Stimulated activated CD8-positive, alpha-beta memory T cell treated with anti-CD3 and anti-CD28 coated beads, Interleukin-12 subunit alpha, Interleukin-12 subunit beta, amount 100 ng/mL, for 24 hours (primary cell): ENCODE measurements at regions not wholly inside any gene's neighbourhood (a gene's known extent, or its start where the extent isn't known, plus 50 kb on each side); places are given as distances from the start of the nearest gene placed in this dataset.
"Not testable (repeated sequence)": the region's sequence is repeated elsewhere in the genome, so short reads cannot be mapped to it uniquely, and the experiment has no call there.

Experiments used
- DNase-seq: peaks from one replicate; pipeline ENCODE4 v3.0.0-alpha.2; 2020; ENCODE audit errors: extremely low read depth

DNA sequence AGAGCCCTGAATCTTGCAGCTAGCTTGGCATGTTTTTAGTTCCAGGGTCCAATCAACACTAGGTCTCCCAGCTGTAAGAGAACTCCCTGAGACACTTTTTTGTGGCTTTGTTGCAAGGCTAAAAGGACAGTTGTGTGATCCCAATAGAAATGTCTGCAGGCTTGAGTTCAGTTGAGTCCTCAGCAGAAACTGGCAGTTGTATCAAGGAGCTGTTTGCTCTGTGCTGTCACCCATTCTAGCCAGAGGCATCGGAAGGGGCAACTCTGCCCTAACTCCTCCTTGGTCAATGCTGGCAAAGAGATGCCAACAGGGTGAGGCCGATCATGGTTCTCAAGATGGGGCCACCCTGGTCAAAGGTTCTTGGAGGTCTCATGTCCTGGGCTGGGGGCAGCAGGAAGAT, 224.1 kb downstream of the BUB3 start:
- DNase-seq: no peak

DNA sequence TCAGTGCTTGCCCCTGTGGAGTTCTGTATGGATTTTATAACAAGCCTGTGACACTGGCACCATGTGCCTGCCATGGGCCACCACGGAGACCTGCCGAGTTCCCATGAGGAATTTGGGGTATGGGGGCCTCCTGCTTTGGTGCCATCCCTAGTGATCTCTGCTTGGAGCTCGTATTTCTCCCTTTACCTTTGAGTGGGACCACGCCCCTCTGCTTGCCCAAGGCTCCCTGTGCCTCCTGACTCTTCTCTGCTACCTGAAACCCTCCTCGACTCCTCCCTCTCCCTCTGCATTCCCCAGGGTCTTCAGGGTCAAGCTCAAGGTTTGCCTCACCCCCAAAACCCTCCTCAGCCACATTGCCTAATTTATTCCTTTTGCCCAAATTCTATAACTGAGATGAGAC, 225.0 kb downstream of the BUB3 start:
- no peak for DNase-seq

DNA sequence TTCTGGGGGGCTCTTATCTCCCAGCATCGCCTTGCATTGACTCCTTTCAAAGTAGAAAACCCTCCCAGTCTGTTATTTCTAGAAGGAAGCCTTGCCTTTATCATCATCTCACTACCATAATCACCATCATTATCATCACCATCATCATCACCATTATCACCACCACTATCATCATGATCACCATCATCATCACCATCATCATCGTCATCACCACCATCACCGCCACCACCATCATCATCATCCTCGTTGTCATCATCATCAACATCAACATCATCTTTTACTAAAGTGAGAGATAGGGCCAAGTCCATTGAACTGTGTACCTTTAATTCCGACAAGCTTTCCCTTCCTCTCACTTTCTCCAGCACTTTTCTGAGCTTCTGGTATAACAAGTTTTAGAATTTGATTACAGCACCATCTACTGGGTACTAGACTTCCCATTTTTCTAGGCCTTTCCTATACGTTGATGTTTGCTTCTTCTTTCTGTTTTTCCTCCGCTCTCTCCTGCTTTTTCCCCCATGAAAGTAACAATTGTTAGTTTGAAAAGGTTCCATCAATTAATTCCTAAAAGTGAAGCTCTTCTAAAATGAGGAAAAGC, 226.4 kb downstream of the BUB3 start:
- DNase-seq: no peak

DNA sequence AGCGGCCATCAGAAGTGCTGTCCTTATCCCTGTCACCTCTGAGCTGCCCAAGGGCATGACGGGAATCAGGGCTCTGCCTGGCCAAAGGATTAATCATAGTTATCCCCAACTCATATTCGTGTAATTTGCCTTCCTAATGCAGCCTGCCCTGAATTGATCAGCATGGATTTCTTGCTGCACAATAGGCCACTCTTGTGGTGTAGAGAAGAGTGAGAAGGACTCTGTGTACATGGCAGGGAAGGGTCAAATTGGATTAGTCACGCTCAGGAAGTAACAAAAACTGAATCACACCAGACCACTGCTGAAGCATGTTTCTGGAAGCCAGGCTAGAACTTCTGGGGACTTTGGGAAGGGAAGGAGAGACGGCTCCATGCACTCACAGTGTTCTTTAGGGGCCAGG, 227.0 kb downstream of the BUB3 start:
- no peak for DNase-seq

DNA sequence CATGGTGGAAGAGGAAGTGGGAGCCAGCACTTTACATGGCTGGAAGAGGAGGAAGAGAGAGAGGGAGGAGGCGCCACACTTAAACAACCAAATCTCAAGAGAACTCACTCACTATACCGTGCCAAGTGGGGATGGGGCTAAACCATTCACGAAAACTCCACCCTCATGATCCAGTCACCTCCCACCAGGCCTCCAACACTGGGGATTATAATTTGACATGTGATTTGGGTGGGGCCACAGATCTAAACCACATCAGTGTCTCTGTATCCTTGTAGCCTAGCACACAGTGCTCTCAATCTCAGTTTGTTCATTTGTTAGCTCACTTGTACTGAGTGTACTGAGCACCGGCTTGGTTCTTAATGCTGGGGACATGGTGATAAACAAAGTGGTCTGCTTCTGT, 228.3 kb downstream of the BUB3 start:
- DNase-seq: no peak

DNA sequence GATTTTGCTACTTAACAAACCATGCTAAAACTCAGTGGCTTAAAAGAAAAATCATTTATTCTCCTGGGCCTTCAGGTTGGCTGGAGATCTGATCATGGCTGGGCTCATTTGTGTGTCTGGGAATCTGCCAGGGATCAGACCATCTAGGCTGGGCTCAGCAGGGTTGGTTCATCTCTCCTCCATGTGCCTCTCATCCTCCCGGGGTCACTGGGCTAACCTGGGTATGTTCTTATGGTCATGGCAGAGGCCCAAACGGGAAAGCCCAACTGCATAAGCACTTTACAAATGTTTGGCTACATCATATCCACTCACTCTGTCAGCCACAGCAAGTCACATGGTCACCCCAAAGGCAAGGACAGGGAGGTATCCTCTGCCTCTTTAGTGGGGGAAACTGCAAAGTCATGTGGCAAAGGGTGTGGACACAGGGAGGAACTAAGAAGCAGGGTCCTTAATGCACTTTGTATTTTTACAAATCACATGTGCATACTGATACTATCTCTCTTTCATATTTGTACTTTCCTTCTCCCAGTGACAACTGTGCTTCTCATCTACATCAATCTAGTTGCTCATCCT, 231.4 kb downstream of the BUB3 start:
- DNase-seq: no peak

DNA sequence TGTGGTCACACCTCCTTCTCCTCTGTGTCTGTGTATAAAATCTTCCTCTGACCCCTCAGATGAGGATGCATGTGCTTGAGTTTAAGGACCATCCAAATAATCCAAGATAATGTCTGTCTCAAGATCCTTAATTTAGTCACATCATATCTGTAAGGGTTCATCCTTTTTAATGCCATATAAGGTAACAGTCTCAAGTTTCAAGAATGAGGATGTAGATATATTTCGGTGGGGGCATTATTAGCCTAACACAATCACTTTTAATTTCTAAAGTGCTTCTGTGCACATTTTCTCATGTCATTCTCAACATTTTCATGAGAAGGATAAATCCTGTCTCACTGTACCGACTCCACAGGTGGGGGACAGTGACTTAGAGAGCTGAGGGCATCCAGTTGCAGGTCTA, 235.3 kb downstream of the BUB3 start:
- no peak for DNase-seq

DNA sequence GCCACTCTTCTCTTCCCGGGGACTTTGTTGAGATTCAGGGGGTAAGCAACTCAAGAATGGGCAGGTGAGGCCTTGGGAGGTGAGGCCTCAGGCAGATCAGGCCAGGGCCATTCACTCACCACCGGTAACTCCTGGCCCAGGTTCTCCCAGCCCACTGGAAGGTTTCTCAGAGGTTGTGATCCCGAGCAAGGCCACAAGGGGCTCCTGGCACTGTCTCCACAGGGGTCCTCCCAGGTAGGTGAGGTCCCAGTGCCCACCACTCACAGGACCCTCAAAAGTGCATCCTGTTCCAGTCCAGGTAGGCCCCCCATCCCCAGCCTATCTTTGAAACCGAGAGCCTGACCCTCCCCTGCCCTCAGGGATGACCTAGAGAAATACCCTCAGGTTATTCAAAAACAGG, 236.1 kb downstream of the BUB3 start:
- DNase-seq: no peak

DNA sequence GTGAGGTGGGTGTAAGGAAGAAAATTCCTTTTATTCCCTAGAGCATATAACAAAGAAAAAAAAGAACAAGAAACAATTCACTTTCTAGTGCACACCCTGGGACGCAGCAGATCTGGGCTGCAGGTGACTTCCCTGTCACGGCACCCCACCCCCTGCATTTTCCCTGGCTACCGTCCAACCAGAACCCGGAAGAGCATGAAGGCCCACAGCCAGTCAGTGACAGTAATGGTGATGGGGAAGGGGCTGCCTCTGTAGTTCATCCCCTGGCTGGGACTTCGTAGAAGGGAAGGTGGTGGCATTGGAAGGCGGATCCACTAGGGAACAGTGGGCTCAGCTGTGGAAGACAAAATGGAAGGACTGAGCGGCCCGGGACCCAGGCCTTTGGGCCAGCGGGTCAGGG, 236.7 kb downstream of the BUB3 start:
- no peak for DNase-seq

DNA sequence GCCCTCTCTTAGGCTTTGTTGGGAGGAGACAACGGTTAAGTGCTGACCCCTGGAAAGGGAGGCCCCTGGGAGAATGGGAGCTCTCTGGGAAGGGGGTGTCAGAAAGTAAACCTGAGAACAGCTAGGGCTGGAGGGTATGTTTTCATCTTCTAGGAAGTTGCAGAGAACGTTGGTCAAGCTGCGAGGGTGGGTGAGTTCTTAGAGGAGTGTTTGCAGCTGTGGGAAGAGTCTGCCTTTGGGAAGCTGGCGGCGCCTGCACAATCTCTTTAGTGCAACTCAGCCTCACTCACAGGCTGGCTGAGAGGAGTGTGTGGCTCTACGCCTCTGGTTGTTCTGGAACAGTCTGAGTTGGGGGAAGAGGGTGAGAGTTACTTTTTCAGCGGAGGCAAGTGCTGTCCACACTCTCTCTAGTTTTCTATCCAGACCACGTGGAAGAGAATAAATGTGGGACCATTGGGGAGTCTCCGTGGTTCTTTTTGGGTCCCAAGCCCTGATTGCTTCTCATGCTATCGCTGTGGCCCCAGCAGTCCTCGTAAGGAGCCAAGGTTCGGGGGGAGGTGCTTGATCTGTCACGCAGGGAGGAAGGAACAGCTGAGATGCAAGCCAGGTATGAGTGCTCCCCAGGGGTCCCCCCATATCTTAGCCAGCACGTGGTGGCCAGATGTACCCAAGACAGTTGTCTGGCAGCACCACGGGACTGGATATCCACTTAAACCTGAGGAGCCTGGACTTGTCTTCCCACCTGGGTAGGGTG, 237.2 kb downstream of the BUB3 start:
- DNase-seq: no peak

DNA sequence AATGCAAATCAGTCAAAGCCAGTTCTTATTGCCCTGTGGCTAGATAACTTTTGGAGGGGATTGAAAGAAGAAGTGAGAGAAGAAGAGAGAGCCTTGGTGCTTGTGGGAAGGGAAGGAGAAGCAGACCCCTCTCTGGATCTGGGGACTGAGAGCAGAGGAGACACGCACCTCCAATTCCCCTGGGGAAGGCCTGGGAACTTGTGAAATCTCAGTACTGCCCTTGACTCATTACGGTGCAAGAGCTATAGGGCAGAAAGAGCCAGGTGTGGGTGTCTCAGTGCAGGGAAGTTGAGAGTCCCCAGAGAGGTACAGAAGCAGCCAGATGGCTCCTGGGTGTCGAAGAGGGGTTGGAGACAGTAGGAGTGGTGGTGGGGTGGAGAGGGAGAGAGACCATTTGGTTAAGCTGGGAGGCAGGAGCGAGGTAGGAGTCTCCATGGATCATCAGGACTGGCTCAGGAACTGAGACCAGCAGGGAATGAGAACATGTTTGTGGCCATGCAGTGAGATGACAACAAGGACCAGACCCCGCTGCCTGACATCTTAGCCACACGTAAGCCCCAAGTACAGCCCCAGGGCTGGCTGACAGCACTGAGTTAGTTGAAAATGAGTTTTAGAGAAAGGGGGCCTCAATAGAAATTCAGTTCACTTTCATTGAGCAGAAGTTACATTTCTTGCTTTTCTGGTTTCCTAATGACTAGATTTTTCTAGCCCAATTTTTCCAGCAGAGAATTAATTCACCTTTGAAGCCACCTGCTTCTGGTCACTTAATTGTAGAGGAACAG, 238.2 kb downstream of the BUB3 start:
- DNase-seq: no peak

DNA sequence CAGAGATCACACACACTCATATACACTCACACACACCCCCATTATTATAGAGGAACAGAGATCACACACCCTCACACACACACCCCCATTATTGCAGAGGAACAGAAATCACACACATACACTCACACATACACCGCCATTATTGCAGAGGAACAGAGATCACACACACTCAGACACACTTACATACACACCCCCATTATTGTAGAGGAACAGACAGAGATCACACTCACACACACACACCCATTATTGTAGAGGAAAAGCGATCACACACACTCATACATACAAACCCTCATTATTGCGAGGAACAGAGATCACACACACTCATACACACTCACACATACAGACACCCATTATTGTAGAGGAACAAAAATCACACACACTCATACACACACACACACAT, 239.0 kb downstream of the BUB3 start:
- no peak for DNase-seq

DNA sequence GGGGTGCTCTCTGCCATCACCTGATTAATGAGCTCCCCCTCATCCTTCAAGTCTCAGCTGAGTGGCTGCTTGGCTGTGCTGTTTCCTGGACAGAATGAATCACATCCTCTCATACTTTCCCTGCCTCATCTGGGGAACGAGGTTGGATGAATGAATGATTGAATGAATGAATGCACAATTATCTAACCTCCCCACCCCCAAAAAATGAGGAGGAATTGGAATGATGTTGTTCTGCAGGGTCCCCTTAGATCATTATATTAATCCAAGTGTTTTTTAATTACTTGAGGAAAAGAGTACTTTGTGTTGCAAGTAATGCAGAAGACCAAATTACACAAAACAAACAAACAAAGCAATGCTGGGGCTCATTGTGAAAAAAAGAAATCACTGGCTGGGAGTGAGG, 240.2 kb downstream of the BUB3 start:
- DNase-seq: no peak

DNA sequence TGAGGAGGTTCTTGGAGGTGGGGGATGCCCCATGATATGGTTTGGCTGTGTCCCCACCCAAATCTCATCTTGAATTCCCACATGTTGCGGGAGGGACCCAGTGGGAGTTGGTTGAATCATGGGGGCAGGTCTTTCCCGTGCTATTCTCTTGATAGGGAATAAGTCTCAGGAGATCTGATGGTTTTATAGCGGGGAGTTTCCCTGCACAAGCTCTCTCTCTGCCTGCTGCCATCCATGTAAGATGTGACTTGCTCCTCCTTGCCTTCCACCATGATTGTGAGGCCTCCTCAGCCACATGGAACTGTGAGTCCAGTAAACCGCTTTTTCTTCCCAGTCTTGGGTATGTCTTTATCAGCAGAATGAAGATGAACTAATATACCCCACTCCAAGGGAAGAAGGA, 241.0 kb downstream of the BUB3 start:
- DNase-seq: not testable (repeated sequence)

DNA sequence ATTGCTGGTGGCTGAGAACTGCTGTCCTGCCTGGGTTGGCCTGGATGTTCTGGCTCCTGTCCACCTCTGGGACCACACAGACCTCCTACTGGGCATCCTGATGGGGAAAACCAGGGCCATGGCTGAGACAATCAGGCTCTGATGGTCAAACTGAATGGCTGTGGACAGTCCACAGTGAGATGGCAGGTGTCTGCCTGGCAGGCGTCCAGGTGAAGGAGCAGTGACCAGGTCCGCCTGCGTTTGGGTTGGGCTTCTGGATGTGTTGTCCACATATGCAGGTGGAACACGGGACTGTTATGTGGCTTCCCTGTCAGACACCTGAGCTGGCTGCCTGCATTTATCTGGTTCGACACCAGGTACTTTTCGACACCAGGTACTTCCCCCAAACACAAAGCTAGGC, 241.7 kb downstream of the BUB3 start:
- no peak for DNase-seq

DNA sequence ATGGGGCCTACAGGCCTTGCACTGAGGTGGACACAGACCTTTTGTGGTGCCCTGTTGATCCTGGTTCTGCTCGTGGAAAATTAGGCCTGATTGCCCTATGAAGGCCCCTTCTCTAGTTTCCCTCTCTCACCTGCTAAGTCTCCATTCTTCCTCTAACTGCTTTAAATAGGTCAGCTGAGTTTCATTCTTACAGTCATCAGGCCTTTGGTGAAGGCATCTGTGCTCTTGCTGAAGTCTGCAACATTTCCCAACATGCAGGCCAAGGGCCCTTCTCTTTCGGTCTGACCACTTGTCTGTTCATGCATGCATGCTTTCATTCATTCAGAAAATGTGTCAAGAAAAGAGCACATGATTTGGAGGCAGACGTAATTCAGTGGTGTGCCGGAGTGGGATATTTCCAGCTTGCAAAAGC, 244.0 kb downstream of the BUB3 start:
- no peak for DNase-seq

DNA sequence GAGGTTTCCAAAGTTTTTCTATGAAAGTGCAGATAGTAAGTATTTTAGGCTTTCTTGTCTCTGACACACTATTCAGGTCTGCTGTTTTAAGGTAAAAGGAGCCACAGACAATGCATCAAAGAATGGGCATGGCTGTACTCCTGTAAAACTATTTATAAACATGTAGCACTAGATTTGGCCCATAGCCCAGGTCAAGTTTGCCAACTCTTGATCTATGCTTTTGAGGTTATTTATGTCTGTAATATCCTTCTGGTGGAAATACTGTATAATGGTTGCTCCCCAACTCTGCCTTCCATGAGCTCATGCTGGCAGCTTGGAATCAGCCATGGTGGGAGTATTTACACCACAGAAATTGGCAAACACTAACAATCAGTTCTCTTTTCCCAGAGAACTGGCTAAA, 244.6 kb downstream of the BUB3 start:
- DNase-seq: no peak

DNA sequence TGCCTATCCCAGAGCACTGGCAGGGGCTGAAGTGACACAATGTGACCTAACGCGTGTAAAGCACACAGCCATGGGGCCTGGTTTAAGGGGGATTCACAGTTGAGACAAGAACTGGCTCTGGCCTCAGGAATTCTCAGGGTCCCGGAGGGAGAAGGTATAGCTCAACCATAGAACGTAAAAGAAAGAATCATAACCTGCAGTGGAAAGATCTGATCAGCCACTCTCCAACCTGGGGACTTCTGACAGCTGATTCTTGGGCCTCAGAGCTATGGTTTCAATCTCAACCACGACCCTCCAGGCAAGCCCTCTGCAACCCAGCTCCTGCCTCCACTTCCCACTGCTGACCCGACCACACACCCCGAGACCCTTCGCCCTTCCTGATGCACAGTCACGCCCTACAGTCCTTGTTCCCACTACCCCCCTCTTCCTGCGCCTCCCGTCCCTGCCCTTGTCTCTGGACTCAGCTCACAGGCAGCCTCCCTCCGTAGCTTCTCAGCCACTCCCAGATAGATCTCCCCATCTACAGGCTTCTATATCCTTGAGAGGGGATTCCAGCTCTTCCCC, 245.2 kb downstream of the BUB3 start:
- no peak for DNase-seq

DNA sequence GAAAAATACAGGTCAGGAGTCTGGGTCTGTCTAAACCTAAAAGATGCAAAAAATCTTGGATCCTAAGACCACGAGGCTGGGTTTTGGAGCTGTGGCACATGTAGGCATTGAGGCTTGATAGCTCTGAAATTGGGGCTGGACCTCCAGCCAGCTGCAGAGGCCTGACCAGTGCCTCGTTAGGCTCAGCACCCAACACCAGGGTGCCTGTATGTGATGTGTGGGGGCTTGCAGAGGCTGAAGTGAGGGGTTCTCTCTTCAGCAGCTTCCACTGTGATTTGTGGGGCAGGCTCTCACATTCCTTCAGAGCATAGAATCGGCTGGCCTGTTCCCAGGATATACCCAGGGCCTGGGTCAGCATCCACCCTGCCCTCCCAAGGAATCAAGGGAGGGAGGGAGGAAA, 247.8 kb downstream of the BUB3 start:
- no peak for DNase-seq

DNA sequence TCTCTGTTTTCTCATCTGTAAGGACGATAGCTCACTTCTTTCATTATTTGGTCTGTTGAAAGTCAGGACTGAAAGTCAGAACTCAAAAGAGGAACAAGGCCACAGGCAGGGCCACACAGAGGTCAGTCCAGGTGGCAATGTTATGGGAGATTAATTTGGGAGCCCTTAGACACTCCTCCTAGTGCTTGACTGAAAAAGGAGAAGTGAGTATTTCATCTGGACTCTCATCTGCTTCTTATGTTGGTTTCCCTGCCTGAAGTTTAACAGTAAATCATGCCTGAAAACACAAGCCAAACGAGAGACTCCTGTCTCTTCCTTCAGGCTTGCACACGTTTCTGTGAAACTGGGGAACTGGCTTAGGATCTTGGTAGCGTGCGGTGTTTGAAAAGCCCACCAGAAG, 248.5 kb downstream of the BUB3 start:
- no peak for DNase-seq

DNA sequence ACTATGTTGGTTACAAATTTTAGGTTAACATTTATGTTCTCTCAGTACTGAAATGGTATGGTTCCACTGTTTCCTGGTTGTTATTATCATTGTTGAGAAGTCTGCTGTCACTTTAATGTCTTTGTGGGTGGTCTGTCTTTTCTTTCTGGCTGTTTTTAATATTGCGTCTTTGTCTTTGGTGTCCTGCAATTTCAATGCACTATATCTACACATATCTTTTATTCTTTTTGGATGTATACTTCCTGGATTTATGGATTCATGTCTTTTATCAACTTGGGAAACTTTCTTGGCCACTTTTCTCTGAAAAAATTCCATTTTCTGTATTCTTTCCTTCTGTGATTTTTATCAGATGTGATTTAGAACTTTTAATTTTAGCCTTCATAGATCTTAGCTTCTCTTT, 250.2 kb downstream of the BUB3 start:
- DNase-seq: no peak

DNA sequence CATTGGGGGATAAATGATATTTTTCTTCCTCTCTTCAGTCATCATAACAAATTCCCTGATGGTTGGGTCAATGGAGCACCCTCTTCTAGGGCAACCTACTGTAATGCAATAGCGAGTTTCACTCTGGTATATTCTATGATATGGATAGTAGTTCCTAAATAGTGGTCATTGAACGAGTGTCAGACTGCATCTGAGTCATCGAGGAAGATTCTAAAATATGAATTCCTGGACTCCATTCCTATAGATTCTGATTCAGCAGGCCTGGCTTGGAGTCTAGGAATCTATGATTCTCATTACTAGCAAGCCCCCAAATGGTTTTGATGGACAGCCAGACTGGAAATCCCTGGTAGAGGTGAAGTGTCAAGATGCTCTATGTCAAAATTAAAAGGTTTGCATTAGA, 254.5 kb downstream of the BUB3 start:
- no peak for DNase-seq

DNA sequence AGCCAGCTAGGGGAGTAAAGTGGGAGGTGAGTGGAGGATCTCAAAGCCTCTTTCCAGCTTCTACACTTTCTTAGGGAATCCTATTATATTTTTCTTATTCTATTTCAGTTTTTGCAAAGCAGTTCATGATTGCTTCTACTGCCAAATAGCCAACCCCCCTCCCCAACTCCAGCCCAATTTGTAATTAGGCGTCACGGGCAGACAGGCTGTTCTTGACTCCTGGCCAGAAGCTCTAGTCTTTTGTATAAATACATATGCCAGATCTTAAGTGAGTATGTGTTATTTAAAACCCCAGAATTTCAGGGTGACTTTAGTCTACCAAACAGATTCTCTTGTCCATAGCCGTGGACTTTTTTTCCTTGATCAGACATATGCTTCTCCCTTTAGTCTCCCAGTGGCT, 255.2 kb downstream of the BUB3 start:
- DNase-seq: no peak
